ENCODE measurements at regions not wholly inside any gene's neighbourhood (a gene's known extent, or its start where the extent isn't known, plus 50 kb on each side); places are given as distances from the start of the nearest gene placed in this dataset.

GRCh38 chr13:73957889-73958288, 176.3 kb downstream of the KLF12 start:
- no peak overlapping the region for H3K27ac ChIP-seq (ENCODE audit: insufficient read depth, low read depth, low read length, poor library complexity, severe bottlenecking)
- H3K36me3 ChIP-seq (ENCODE audit: control insufficient read depth, insufficient read depth, low read length), result no peaks in the 10 kb centered on the region
- WGBS, 2 experiments, result 96 to 97% methylated on average over 5 of the region's 5 CpGs
- no peaks in the 10 kb centered on the region for H3K4me1 ChIP-seq (ENCODE audit: control insufficient read depth, insufficient read depth, low read length)
- no peaks in the 10 kb centered on the region for H3K27me3 ChIP-seq (ENCODE audit: control insufficient read depth, insufficient read depth, low read length, poor library complexity, severe bottlenecking)
- H3K4me3 ChIP-seq (ENCODE audit: insufficient read depth, low read depth, low read length), result no peak overlapping the region
- H3K9me3 ChIP-seq (ENCODE audit: control insufficient read depth, low read length), result no peaks in the 10 kb centered on the region

- no peak overlapping the region for H3K4me3 ChIP-seq (ENCODE audit: insufficient read depth, low read depth, low read length)
- H3K36me3 ChIP-seq (ENCODE audit: control insufficient read depth, insufficient read depth, low read length), result no peaks in the 10 kb centered on the region
- no peak overlapping the region for H3K27ac ChIP-seq (ENCODE audit: insufficient read depth, low read depth, low read length, poor library complexity, severe bottlenecking)
- H3K27me3 ChIP-seq (ENCODE audit: control insufficient read depth, insufficient read depth, low read length, poor library complexity, severe bottlenecking), result no peaks in the 10 kb centered on the region
- H3K9me3 ChIP-seq (ENCODE audit: control insufficient read depth, low read length), result no peaks in the 10 kb centered on the region
- no peaks in the 10 kb centered on the region for H3K4me1 ChIP-seq (ENCODE audit: control insufficient read depth, insufficient read depth, low read length)
- WGBS, 2 experiments, result 83 to 88% methylated on average over 1 of the region's 1 CpG
Measured at GRCh38 chr13:73956795-73957408, 177.3 kb downstream of the KLF12 start.

GRCh38 chr13:73955977-73956500, 178.2 kb downstream of the KLF12 start:
- H3K36me3 ChIP-seq (ENCODE audit: control insufficient read depth, insufficient read depth, low read length), result no peaks in the 10 kb centered on the region
- no peaks in the 10 kb centered on the region for H3K9me3 ChIP-seq (ENCODE audit: control insufficient read depth, low read length)
- 98 to 100% methylated on average over 2 of the region's 2 CpGs for WGBS, 2 experiments
- H3K4me1 ChIP-seq (ENCODE audit: control insufficient read depth, insufficient read depth, low read length), result no peaks in the 10 kb centered on the region
- H3K4me3 ChIP-seq (ENCODE audit: insufficient read depth, low read depth, low read length), result no peak overlapping the region
- no peak overlapping the region for H3K27ac ChIP-seq (ENCODE audit: insufficient read depth, low read depth, low read length, poor library complexity, severe bottlenecking)
- no peaks in the 10 kb centered on the region for H3K27me3 ChIP-seq (ENCODE audit: control insufficient read depth, insufficient read depth, low read length, poor library complexity, severe bottlenecking)

- WGBS, 2 experiments, result no CpG with 5 or more reads among the region's 1 CpG
- Histone ChIP-seq H3K9me3 (ENCODE audit: control insufficient read depth, low read length) (no peaks in the 10 kb centered on the region), H3K4me1 (ENCODE audit: control insufficient read depth, insufficient read depth, low read length) (no peaks in the 10 kb centered on the region), H3K27ac (ENCODE audit: insufficient read depth, low read depth, low read length, poor library complexity, severe bottlenecking) (no peak overlapping the region), H3K36me3 (ENCODE audit: control insufficient read depth, insufficient read depth, low read length) (no peaks in the 10 kb centered on the region), H3K4me3 (ENCODE audit: insufficient read depth, low read depth, low read length) (no peak overlapping the region), H3K27me3 (ENCODE audit: control insufficient read depth, insufficient read depth, low read length, poor library complexity, severe bottlenecking) (no peaks in the 10 kb centered on the region)
Measured at GRCh38 chr13:73954808-73955207, 179.4 kb downstream of the KLF12 start.

GRCh38 chr13:73952648-73953047, 181.6 kb downstream of the KLF12 start:
- 95 to 98% methylated on average over 4 of the region's 4 CpGs for WGBS, 2 experiments
- H3K4me1 ChIP-seq (ENCODE audit: control insufficient read depth, insufficient read depth, low read length), result no peaks in the 10 kb centered on the region
- no peaks in the 10 kb centered on the region for H3K9me3 ChIP-seq (ENCODE audit: control insufficient read depth, low read length)
- no peak overlapping the region for H3K27ac ChIP-seq (ENCODE audit: insufficient read depth, low read depth, low read length, poor library complexity, severe bottlenecking)
- no peaks in the 10 kb centered on the region for H3K27me3 ChIP-seq (ENCODE audit: control insufficient read depth, insufficient read depth, low read length, poor library complexity, severe bottlenecking)
- H3K36me3 ChIP-seq (ENCODE audit: control insufficient read depth, insufficient read depth, low read length), result no peaks in the 10 kb centered on the region
- no peak overlapping the region for H3K4me3 ChIP-seq (ENCODE audit: insufficient read depth, low read depth, low read length)

GRCh38 chr13:73948848-73949529, 185.2 kb downstream of the KLF12 start:
- 60% methylated on average over 1 of the region's 1 CpG; no CpG with 5 or more reads in 1 of the 2 experiments for WGBS, 2 experiments
- Histone ChIP-seq H3K27me3 (ENCODE audit: control insufficient read depth, insufficient read depth, low read length, poor library complexity, severe bottlenecking) (no peaks in the 10 kb centered on the region), H3K36me3 (ENCODE audit: control insufficient read depth, insufficient read depth, low read length) (no peaks in the 10 kb centered on the region), H3K27ac (ENCODE audit: insufficient read depth, low read depth, low read length, poor library complexity, severe bottlenecking) (no peak overlapping the region), H3K9me3 (ENCODE audit: control insufficient read depth, low read length) (no peaks in the 10 kb centered on the region), H3K4me1 (ENCODE audit: control insufficient read depth, insufficient read depth, low read length) (peaks cover 12% of the 10 kb centered on the region), H3K4me3 (ENCODE audit: insufficient read depth, low read depth, low read length) (no peak overlapping the region)

- Histone ChIP-seq H3K4me3 (ENCODE audit: insufficient read depth, low read depth, low read length) (no peak overlapping the region), H3K4me1 (ENCODE audit: control insufficient read depth, insufficient read depth, low read length) (peaks cover 12% of the 10 kb centered on the region), H3K27ac (ENCODE audit: insufficient read depth, low read depth, low read length, poor library complexity, severe bottlenecking) (no peak overlapping the region), H3K36me3 (ENCODE audit: control insufficient read depth, insufficient read depth, low read length) (no peaks in the 10 kb centered on the region), H3K27me3 (ENCODE audit: control insufficient read depth, insufficient read depth, low read length, poor library complexity, severe bottlenecking) (no peaks in the 10 kb centered on the region), H3K9me3 (ENCODE audit: control insufficient read depth, low read length) (no peaks in the 10 kb centered on the region)
- WGBS, 2 experiments, result 33 to 35% methylated on average over 5 of the region's 5 CpGs
Measured at GRCh38 chr13:73945871-73946270, 188.3 kb downstream of the KLF12 start.

GRCh38 chr13:73945382-73945781, 188.8 kb downstream of the KLF12 start:
- Histone ChIP-seq H3K4me3 (ENCODE audit: insufficient read depth, low read depth, low read length) (no peak overlapping the region), H3K36me3 (ENCODE audit: control insufficient read depth, insufficient read depth, low read length) (no peaks in the 10 kb centered on the region), H3K4me1 (ENCODE audit: control insufficient read depth, insufficient read depth, low read length) (peaks cover 12% of the 10 kb centered on the region), H3K27ac (ENCODE audit: insufficient read depth, low read depth, low read length, poor library complexity, severe bottlenecking) (no peak overlapping the region), H3K27me3 (ENCODE audit: control insufficient read depth, insufficient read depth, low read length, poor library complexity, severe bottlenecking) (no peaks in the 10 kb centered on the region), H3K9me3 (ENCODE audit: control insufficient read depth, low read length) (no peaks in the 10 kb centered on the region)
- WGBS, 2 experiments, result 91 to 96% methylated on average over 3 of the region's 3 CpGs

- H3K27ac ChIP-seq (ENCODE audit: insufficient read depth, low read depth, low read length, poor library complexity, severe bottlenecking), result peak overlapping the region; percentile 8
- no peaks in the 10 kb centered on the region for H3K9me3 ChIP-seq (ENCODE audit: control insufficient read depth, low read length)
- no peak overlapping the region for H3K4me3 ChIP-seq (ENCODE audit: insufficient read depth, low read depth, low read length)
- H3K4me1 ChIP-seq (ENCODE audit: control insufficient read depth, insufficient read depth, low read length), result peaks cover 12% of the 10 kb centered on the region
- no peaks in the 10 kb centered on the region for H3K36me3 ChIP-seq (ENCODE audit: control insufficient read depth, insufficient read depth, low read length)
- no peaks in the 10 kb centered on the region for H3K27me3 ChIP-seq (ENCODE audit: control insufficient read depth, insufficient read depth, low read length, poor library complexity, severe bottlenecking)
- 60% methylated on average over 1 of the region's 1 CpG; no CpG with 5 or more reads in 1 of the 2 experiments for WGBS, 2 experiments
Measured at GRCh38 chr13:73943965-73944233, 190.3 kb downstream of the KLF12 start.

GRCh38 chr13:73943137-73943964, 190.9 kb downstream of the KLF12 start:
- no peak overlapping the region for H3K27ac ChIP-seq (ENCODE audit: insufficient read depth, low read depth, low read length, poor library complexity, severe bottlenecking)
- no peaks in the 10 kb centered on the region for H3K9me3 ChIP-seq (ENCODE audit: control insufficient read depth, low read length)
- whole genome bisulfite sequencing, 2 experiments, result 83 to 87% methylated on average over 3 to 4 of the region's 4 CpGs
- no peaks in the 10 kb centered on the region for H3K36me3 ChIP-seq (ENCODE audit: control insufficient read depth, insufficient read depth, low read length)
- peaks cover 12% of the 10 kb centered on the region for H3K4me1 ChIP-seq (ENCODE audit: control insufficient read depth, insufficient read depth, low read length)
- no peak overlapping the region for H3K4me3 ChIP-seq (ENCODE audit: insufficient read depth, low read depth, low read length)
- no peaks in the 10 kb centered on the region for H3K27me3 ChIP-seq (ENCODE audit: control insufficient read depth, insufficient read depth, low read length, poor library complexity, severe bottlenecking)

All from ectodermal cell (in vitro differentiated cells).